ENCODE measurements at regions not wholly inside any gene's neighbourhood (a gene's known extent, or its start where the extent isn't known, plus 50 kb on each side); places are given as distances from the start of the nearest gene placed in this dataset.

- no peak for DNase-seq
These were observed 110.3 kb upstream of the KIT start for GRCh38 chr4:54547299-54548097.

- DNase-seq: no peak
These were observed 109.6 kb upstream of the KIT start for GRCh38 chr4:54548098-54548620.

- DNase-seq: no peak
These were observed 108.8 kb upstream of the KIT start for GRCh38 chr4:54548831-54549460.

GRCh38 chr4:54550395-54551171, 107.2 kb upstream of the KIT start:
- DNase-seq: no peak

GRCh38 chr4:54553001-54553400, 104.8 kb upstream of the KIT start:
- DNase-seq: no peak

- no peak for DNase-seq
These were observed 103.3 kb upstream of the KIT start for GRCh38 chr4:54554339-54554990.

- no peak for DNase-seq
These were observed 101.7 kb upstream of the KIT start for GRCh38 chr4:54556051-54556450.

GRCh38 chr4:54556587-54556986, 101.2 kb upstream of the KIT start:
- DNase-seq: no peak

GRCh38 chr4:54558889-54559677, 98.7 kb upstream of the KIT start:
- no peak for DNase-seq

GRCh38 chr4:54560513-54560912, 97.2 kb upstream of the KIT start:
- DNase-seq: no peak

GRCh38 chr4:54561940-54562339, 95.8 kb upstream of the KIT start:
- no peak for DNase-seq

GRCh38 chr4:54566608-54567007, 91.1 kb upstream of the KIT start:
- DNase-seq: no peak

GRCh38 chr4:54567327-54567726, 90.4 kb upstream of the KIT start:
- DNase-seq: no peak

- no peak for DNase-seq
These were observed 89.6 kb upstream of the KIT start for GRCh38 chr4:54568184-54568583.

- no peak for DNase-seq
These were observed 86.9 kb upstream of the KIT start for GRCh38 chr4:54570822-54571221.

- DNase-seq: no peak
These were observed 86.2 kb upstream of the KIT start for GRCh38 chr4:54571293-54572151.

- DNase-seq: no peak
These were observed 85.6 kb upstream of the KIT start for GRCh38 chr4:54572152-54572542.

GRCh38 chr4:54574500-54574899, 83.3 kb upstream of the KIT start:
- no peak for DNase-seq

GRCh38 chr4:54575919-54576318, 81.8 kb upstream of the KIT start:
- no peak for DNase-seq

GRCh38 chr4:54581807-54582206, 76.0 kb upstream of the KIT start:
- DNase-seq: no peak

GRCh38 chr4:54585321-54586000, 72.3 kb upstream of the KIT start:
- no peak for DNase-seq

Data from CD4-positive, alpha-beta T cell treated with Interleukin-17A for 1 hour (primary cell).